Naive thymus-derived CD4-positive, alpha-beta T cell (primary cell): ENCODE measurements at regions not wholly inside any gene's neighbourhood (a gene's known extent, or its start where the extent isn't known, plus 50 kb on each side); places are given as distances from the start of the nearest gene placed in this dataset.

Experiments
- ATAC-seq: fragments of 150-1000 bp; cut with Tn5 transposase; 2 replicates; pipeline ENCODE4 v1.10.0; 2021; ENCODE audit warnings: mild to moderate bottlenecking, moderate library complexity
- CTCF ChIA-PET: fragments of 350-600 bp; sonication (Branson Sonifier 250); formaldehyde crosslinking; loops from one replicate; lab custom pipeline; 2021; ENCODE audit warnings: antibody characterized with exemption; lab: Charles Lee
- POLR2A ChIA-PET: fragments of 350-600 bp; sonication (Branson Sonifier 250); formaldehyde crosslinking; loops from one replicate; lab custom pipeline; 2021; ENCODE audit warnings: antibody characterized with exemption, inconsistent platforms; lab: Charles Lee
- DNase-seq, 9 donors: peaks; one replicate each; pipeline versions ENCODE4 v3.0.0 to v3.0.0-alpha.2; 2020 to 2022; ENCODE audit warnings: mixed read lengths in 1 of 9
- H3K27ac ChIP-seq: one replicate; pipeline ENCODE4 v1.7.0; 2013; ENCODE audit warnings: mild to moderate bottlenecking, low read depth, low read length, moderate library complexity
- H3K27me3 ChIP-seq, 2 donors: one replicate each; pipeline ENCODE4 v1.7.0; 2013; ENCODE audit warnings: low read length in 2 of 2, mild to moderate bottlenecking in 2 of 2, moderate library complexity in 2 of 2; ENCODE audit not compliant: control insufficient read depth in 2 of 2, insufficient read depth in 2 of 2
- H3K36me3 ChIP-seq, 3 experiments: 1 replicate in 2 of 3; 2 replicates in 1 of 3; pipeline ENCODE4 v1.7.0; 2013; ENCODE audit warnings: low read length in 3 of 3, mild to moderate bottlenecking in 3 of 3, moderate library complexity in 1 of 3; ENCODE audit not compliant: insufficient read depth in 3 of 3, control insufficient read depth in 2 of 3
- H3K4me1 ChIP-seq, 2 donors: one replicate each; pipeline ENCODE4 v1.7.0; 2013; ENCODE audit warnings: low read length in 2 of 2, mild to moderate bottlenecking in 2 of 2, moderate library complexity in 1 of 2; ENCODE audit not compliant: control insufficient read depth in 2 of 2, insufficient read depth in 2 of 2
- H3K4me3 ChIP-seq: 2 replicates; pipeline ENCODE4 v1.7.0; 2013; ENCODE audit warnings: mild to moderate bottlenecking, low read length
- H3K9me3 ChIP-seq, 3 experiments: 1 replicate in 2 of 3; 2 replicates in 1 of 3; pipeline ENCODE4 v1.7.0; 2013; ENCODE audit warnings: low read length in 3 of 3; ENCODE audit not compliant: control insufficient read depth in 2 of 3
- H3K27ac Mint-ChIP-seq, 9 donors: one replicate each; pipeline ENCODE4 v1.8.0; 2020 to 2022; ENCODE audit warnings: mixed read lengths in 9 of 9, mild to moderate bottlenecking in 8 of 9, moderate library complexity in 5 of 9, inconsistent platforms in 2 of 9
- H3K27me3 Mint-ChIP-seq, 5 donors: one replicate each; pipeline ENCODE4 v1.8.0; 2021 to 2022; ENCODE audit warnings: mixed read lengths in 5 of 5, mild to moderate bottlenecking in 1 of 5
- H3K36me3 Mint-ChIP-seq, 5 donors: one replicate each; pipeline ENCODE4 v1.8.0; 2020 to 2022; ENCODE audit warnings: mixed read lengths in 5 of 5, mild to moderate bottlenecking in 3 of 5, inconsistent platforms in 1 of 5
- H3K4me1 Mint-ChIP-seq, 7 donors: one replicate each; pipeline ENCODE4 v1.8.0; 2020 to 2022; ENCODE audit warnings: mixed read lengths in 7 of 7, mild to moderate bottlenecking in 3 of 7, inconsistent platforms in 1 of 7
- H3K4me3 Mint-ChIP-seq, 10 donors: one replicate each; pipeline ENCODE4 v1.8.0; 2020 to 2022; ENCODE audit warnings: mild to moderate bottlenecking in 10 of 10, mixed read lengths in 10 of 10, moderate library complexity in 6 of 10, inconsistent platforms in 2 of 10
- H3K9me3 Mint-ChIP-seq, 11 donors: one replicate each; pipeline ENCODE4 v1.8.0; 2020 to 2022; ENCODE audit warnings: mixed read lengths in 11 of 11, mild to moderate bottlenecking in 4 of 11, inconsistent platforms in 1 of 11, moderate library complexity in 1 of 11
- intact Hi-C, 2 donors: fragments of 100-400 bp; cut with micrococcal nuclease; formaldehyde crosslinking; loops; one replicate each; pipeline ENCODE4 v1.15.1; 2023

GRCh38 chr12:125797421-125798175 is 732.4 kb downstream of the AACS start:
- H3K36me3 Mint-ChIP-seq = no peaks in the 10 kb centered on the region
- no peaks in the 10 kb centered on the region for H3K4me1 ChIP-seq
- H3K36me3 ChIP-seq = no peaks in the 10 kb centered on the region
- no peak overlapping the region for H3K4me3 Mint-ChIP-seq
- ChIA-PET POLR2A (no interaction called here), CTCF (no interaction called here)
- H3K4me1 Mint-ChIP-seq = no peaks in the 10 kb centered on the region
- H3K27ac ChIP-seq = no peak overlapping the region
- peaks cover 0 to 14% (median 0%) of the 10 kb centered on the region in 5 donors for H3K27me3 Mint-ChIP-seq
- no peaks in the 10 kb centered on the region for H3K9me3 ChIP-seq
- H3K27me3 ChIP-seq = no peaks in the 10 kb centered on the region
- H3K27ac Mint-ChIP-seq = no peak overlapping the region
- H3K4me3 ChIP-seq = no peak overlapping the region
- ATAC-seq (no peak), DNase-seq (no peak)
- H3K9me3 Mint-ChIP-seq = peaks cover 0 to 5% (median under 1%) of the 10 kb centered on the region in 11 donors
- intact Hi-C loops = no loop called here

DNA sequence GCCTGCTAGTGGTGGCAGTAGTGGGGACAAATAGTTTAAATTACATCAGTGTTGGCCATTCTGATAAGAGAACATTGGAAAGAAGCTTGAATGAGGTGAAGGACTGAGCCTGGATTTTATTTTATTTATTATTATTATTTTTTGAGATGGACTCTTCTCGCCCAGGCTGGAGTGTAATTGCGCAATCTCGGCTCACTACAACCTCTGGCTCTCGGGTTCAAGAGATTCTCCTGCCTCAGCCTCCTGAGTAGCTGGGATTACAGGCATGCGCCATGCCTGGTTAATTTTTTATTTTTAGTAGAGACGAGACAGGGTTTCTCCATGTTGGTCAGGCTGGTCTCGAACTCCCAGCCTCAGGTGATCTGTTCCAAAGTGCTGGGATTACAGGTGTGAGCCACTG is 739.4 kb downstream of the AACS start:
- H3K27me3 ChIP-seq = no peaks in the 10 kb centered on the region
- Mint-ChIP-seq H3K27me3 (peaks cover 0 to 15% (median 0%) of the 10 kb centered on the region in 5 donors), H3K4me1 (no peaks in the 10 kb centered on the region), H3K4me3 (no peak overlapping the region), H3K27ac (no peak overlapping the region), H3K9me3 (peaks cover 0 to 10% (median 5%) of the 10 kb centered on the region in 11 donors), H3K36me3 (no peaks in the 10 kb centered on the region)
- no peak for ATAC-seq
- no peaks in the 10 kb centered on the region for H3K4me1 ChIP-seq
- no peak for DNase-seq
- no peak overlapping the region for H3K4me3 ChIP-seq
- no peaks in the 10 kb centered on the region for H3K36me3 ChIP-seq
- no peaks in the 10 kb centered on the region for H3K9me3 ChIP-seq
- CTCF ChIA-PET = no interaction called here
- POLR2A ChIA-PET = no interaction called here
- H3K27ac ChIP-seq = no peak overlapping the region
- intact Hi-C loops = no loop called here

DNA sequence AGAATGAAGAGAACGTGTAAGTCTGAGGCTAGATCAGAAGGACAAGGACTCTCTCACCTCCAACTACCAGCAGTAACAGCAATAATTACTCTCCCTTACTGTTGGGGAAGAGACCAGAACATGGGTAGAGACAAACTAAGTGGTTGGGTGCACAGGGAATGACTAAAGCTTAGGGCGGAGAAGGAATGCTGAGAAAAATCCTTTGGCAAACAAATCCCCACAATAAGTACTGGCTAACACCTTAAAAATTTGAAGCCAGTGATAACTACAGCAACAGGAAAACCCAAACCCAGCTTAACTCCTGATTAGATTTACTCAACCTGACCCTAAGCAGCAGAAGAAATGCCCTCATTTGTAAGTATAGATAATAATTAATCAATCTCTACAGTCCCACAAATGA is 759.0 kb downstream of the AACS start:
- Histone ChIP-seq H3K36me3 (no peaks in the 10 kb centered on the region), H3K9me3 (no peaks in the 10 kb centered on the region), H3K4me3 (no peak overlapping the region), H3K4me1 (no peaks in the 10 kb centered on the region), H3K27ac (no peak overlapping the region), H3K27me3 (no peaks in the 10 kb centered on the region)
- H3K27ac Mint-ChIP-seq = no peak overlapping the region
- CTCF ChIA-PET = no interaction called here
- H3K27me3 Mint-ChIP-seq = peaks cover 0 to 5% (median 0%) of the 10 kb centered on the region in 5 donors
- ATAC-seq (no peak), DNase-seq (no peak)
- no peaks in the 10 kb centered on the region for H3K4me1 Mint-ChIP-seq
- intact Hi-C loops = no loop called here
- no peak overlapping the region for H3K4me3 Mint-ChIP-seq
- H3K36me3 Mint-ChIP-seq = peaks cover 0 to 5% (median 0%) of the 10 kb centered on the region in 5 donors
- POLR2A ChIA-PET = no interaction called here
- H3K9me3 Mint-ChIP-seq = peaks cover 0 to 24% (median 10%) of the 10 kb centered on the region in 11 donors

- no peaks in the 10 kb centered on the region for H3K4me1 Mint-ChIP-seq
- ATAC-seq (no peak), DNase-seq (no peak)
- Histone ChIP-seq H3K27ac (no peak overlapping the region), H3K4me3 (no peak overlapping the region), H3K36me3 (no peaks in the 10 kb centered on the region), H3K9me3 (no peaks in the 10 kb centered on the region), H3K4me1 (no peaks in the 10 kb centered on the region), H3K27me3 (no peaks in the 10 kb centered on the region)
- no peak overlapping the region for H3K27ac Mint-ChIP-seq
- no peak overlapping the region for H3K4me3 Mint-ChIP-seq
- no peaks in the 10 kb centered on the region for H3K36me3 Mint-ChIP-seq
- H3K27me3 Mint-ChIP-seq = peaks cover 0 to under 1% (median 0%) of the 10 kb centered on the region in 5 donors
- ChIA-PET POLR2A (no interaction called here), CTCF (no interaction called here)
- intact Hi-C loops = no loop called here
- peaks cover 0 to 12% (median 6%) of the 10 kb centered on the region in 11 donors for H3K9me3 Mint-ChIP-seq
These were observed 770.6 kb downstream of the AACS start for GRCh38 chr12:125835852-125836251.

- no peak for DNase-seq
- Histone ChIP-seq H3K4me1 (no peaks in the 10 kb centered on the region), H3K27ac (no peak overlapping the region), H3K9me3 (no peaks in the 10 kb centered on the region), H3K4me3 (no peak overlapping the region), H3K36me3 (no peaks in the 10 kb centered on the region), H3K27me3 (no peaks in the 10 kb centered on the region)
- Mint-ChIP-seq H3K4me1 (no peaks in the 10 kb centered on the region), H3K27ac (no peak overlapping the region), H3K4me3 (no peak overlapping the region), H3K36me3 (no peaks in the 10 kb centered on the region), H3K9me3 (peaks cover 0 to 15% (median 6%) of the 10 kb centered on the region in 11 donors), H3K27me3 (peaks cover 0 to 6% (median 0%) of the 10 kb centered on the region in 5 donors)
- ChIA-PET POLR2A (no interaction called here), CTCF (no interaction called here)
- ATAC-seq = no peak
- intact Hi-C loops = no loop called here
These were observed 771.4 kb downstream of the AACS start for GRCh38 chr12:125836647-125837046.

DNA sequence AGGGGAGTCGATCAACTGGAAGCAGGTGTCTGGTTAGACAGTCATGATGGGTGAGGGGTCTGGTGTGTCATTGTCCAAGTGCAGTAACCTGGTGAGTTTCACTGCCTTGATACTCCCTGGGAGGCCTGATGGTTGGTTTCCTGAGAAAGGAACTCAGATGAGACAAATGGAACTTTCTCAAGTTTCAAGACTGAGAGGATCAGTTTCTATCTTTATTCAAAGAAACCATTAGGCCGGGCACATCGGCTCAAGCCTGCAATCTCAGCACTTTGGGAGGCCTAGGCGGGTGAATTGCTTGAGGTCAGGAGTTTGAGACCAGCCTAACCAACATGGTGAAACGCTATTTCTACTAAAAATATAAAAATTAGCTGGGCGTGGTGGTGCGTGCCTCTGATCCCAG is 776.1 kb downstream of the AACS start:
- Mint-ChIP-seq H3K27me3 (peaks cover 0 to 10% (median 0%) of the 10 kb centered on the region in 5 donors), H3K4me1 (no peaks in the 10 kb centered on the region), H3K27ac (no peak overlapping the region), H3K4me3 (no peak overlapping the region), H3K36me3 (no peaks in the 10 kb centered on the region), H3K9me3 (peaks cover 0 to 12% (median 6%) of the 10 kb centered on the region in 11 donors)
- CTCF ChIA-PET = no interaction called here
- Histone ChIP-seq H3K27ac (no peak overlapping the region), H3K27me3 (no peaks in the 10 kb centered on the region), H3K9me3 (no peaks in the 10 kb centered on the region), H3K4me1 (no peaks in the 10 kb centered on the region), H3K36me3 (no peaks in the 10 kb centered on the region), H3K4me3 (no peak overlapping the region)
- no peak for DNase-seq
- no peak for ATAC-seq
- POLR2A ChIA-PET = no interaction called here
- intact Hi-C loops = no loop called here

DNA sequence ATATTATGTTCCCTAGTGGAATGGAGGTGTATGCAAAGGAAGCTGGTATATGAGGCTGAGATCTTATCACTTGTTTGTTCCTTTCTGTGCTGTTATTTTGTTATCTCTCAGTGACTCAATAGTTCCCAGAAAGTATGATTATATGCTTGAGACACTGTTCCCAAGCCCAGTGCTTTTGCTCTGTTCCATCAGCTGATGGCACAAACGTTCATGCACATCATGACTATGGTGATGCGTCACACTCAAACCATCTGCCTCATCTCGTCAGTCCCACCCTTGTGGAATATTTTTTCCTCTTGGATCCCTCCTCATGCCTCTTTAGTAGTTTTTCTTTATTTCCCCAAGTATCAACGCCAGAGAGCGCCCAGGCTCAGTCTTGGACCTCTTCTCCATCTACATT is 786.9 kb downstream of the AACS start:
- no peaks in the 10 kb centered on the region for H3K36me3 ChIP-seq
- no peaks in the 10 kb centered on the region for H3K27me3 ChIP-seq
- no peak for DNase-seq
- no peak overlapping the region for H3K27ac Mint-ChIP-seq
- H3K4me3 Mint-ChIP-seq = no peak overlapping the region
- H3K4me1 Mint-ChIP-seq = no peaks in the 10 kb centered on the region
- no peaks in the 10 kb centered on the region for H3K9me3 ChIP-seq
- H3K27ac ChIP-seq = no peak overlapping the region
- H3K4me1 ChIP-seq = no peaks in the 10 kb centered on the region
- no peak overlapping the region for H3K4me3 ChIP-seq
- no peaks in the 10 kb centered on the region for H3K36me3 Mint-ChIP-seq
- peaks cover 0 to 6% (median 0%) of the 10 kb centered on the region in 11 donors for H3K9me3 Mint-ChIP-seq
- H3K27me3 Mint-ChIP-seq = no peaks in the 10 kb centered on the region
- intact Hi-C loops = no loop called here
- POLR2A ChIA-PET = no interaction called here
- no peak for ATAC-seq
- CTCF ChIA-PET = no interaction called here
